Thyroid gland (tissue), 4 donors: ENCODE measurements at regions not wholly inside any gene's neighbourhood (a gene's known extent, or its start where the extent isn't known, plus 50 kb on each side); places are given as distances from the start of the nearest gene placed in this dataset.

Source experiments
- CTCF ChIP-seq, 6 experiments: fragments of 200-600 bp in 3 of 6; fragments of 450-650 bp in 3 of 6; sonication (generic) in 3 of 6; IDR thresholded peaks; one replicate each; pipeline ENCODE4 v1.5.1; 2016 to 2019; ENCODE audit warnings: antibody characterized with exemption in 6 of 6, mild to moderate bottlenecking in 2 of 6, inconsistent platforms in 1 of 6, moderate library complexity in 1 of 6
- POLR2A ChIP-seq, 2 donors: fragments of 450-650 bp; IDR thresholded peaks; one replicate each; pipeline ENCODE4 v1.6.1; 2017; ENCODE audit warnings: antibody characterized with exemption in 2 of 2, mild to moderate bottlenecking in 2 of 2, moderate library complexity in 1 of 2

GRCh38 chr9:19732441-19732951 lies 56.3 kb downstream of the SLC24A2 start:
- TF ChIP-seq CTCF (IDR thresholded peaks at IDR 0.05) = no peak
- TF ChIP-seq POLR2A (IDR thresholded peaks at IDR 0.05) = no peak
